ENCODE measurements at regions not wholly inside any gene's neighbourhood (a gene's known extent, or its start where the extent isn't known, plus 50 kb on each side); places are given as distances from the start of the nearest gene placed in this dataset.

DNA sequence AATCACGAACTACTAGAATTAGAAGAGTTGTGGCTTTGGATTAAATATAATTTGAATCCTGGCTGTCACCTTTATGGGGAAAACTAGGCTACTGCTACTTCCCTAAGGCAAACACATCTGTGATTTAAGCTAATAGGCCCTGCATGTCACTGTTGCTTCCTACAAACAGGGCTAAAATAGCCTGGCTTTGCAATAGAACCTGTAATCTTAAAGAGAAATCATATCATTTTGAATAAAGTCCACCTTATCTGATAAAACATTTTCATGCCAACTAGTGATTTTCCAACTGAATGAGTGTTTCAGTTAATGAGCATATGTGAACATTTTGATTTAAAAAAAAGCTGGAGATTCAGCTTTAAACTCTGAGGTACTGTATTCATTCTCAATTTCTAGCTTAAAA lies 208.0 kb downstream of the GPR37 start:
- H3K4me2 ChIP-seq, result no peak overlapping the region
- H2AFZ ChIP-seq, result no peak overlapping the region; the same call in 1 of the 2 replicates
- no peaks in the 10 kb centered on the region for H3K36me3 ChIP-seq (ENCODE audit: insufficient read depth)
- no peaks in the 10 kb centered on the region for H3K27me3 ChIP-seq (ENCODE audit: insufficient read depth)
- ATAC-seq, result no peak
- TF ChIP-seq CREB1 (CRISPR knock-in tag; IDR thresholded peaks at IDR 0.05; ENCODE audit: low read depth) (no peak), ZNF114 (CRISPR knock-in tag; IDR thresholded peaks at IDR 0.05) (no peak), EZH2phosphoT487 (IDR thresholded peaks at IDR 0.05; ENCODE audit: unreplicated experiment) (no peak), EZH2 (IDR thresholded peaks at IDR 0.05; ENCODE audit: low read depth, unreplicated experiment) (no peak), ZNF331 (CRISPR knock-in tag; IDR thresholded peaks at IDR 0.05; ENCODE audit: low read depth) (no peak)
- TF ChIP-seq, protein P1, sequence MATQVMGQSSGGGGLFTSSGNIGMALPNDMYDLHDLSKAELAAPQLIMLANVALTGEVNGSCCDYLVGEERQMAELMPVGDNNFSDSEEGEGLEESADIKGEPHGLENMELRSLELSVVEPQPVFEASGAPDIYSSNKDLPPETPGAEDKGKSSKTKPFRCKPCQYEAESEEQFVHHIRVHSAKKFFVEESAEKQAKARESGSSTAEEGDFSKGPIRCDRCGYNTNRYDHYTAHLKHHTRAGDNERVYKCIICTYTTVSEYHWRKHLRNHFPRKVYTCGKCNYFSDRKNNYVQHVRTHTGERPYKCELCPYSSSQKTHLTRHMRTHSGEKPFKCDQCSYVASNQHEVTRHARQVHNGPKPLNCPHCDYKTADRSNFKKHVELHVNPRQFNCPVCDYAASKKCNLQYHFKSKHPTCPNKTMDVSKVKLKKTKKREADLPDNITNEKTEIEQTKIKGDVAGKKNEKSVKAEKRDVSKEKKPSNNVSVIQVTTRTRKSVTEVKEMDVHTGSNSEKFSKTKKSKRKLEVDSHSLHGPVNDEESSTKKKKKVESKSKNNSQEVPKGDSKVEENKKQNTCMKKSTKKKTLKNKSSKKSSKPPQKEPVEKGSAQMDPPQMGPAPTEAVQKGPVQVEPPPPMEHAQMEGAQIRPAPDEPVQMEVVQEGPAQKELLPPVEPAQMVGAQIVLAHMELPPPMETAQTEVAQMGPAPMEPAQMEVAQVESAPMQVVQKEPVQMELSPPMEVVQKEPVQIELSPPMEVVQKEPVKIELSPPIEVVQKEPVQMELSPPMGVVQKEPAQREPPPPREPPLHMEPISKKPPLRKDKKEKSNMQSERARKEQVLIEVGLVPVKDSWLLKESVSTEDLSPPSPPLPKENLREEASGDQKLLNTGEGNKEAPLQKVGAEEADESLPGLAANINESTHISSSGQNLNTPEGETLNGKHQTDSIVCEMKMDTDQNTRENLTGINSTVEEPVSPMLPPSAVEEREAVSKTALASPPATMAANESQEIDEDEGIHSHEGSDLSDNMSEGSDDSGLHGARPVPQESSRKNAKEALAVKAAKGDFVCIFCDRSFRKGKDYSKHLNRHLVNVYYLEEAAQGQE (IDR thresholded peaks at IDR 0.05; ENCODE audit: unreplicated experiment), result no peak
- TF ChIP-seq, protein P2, sequence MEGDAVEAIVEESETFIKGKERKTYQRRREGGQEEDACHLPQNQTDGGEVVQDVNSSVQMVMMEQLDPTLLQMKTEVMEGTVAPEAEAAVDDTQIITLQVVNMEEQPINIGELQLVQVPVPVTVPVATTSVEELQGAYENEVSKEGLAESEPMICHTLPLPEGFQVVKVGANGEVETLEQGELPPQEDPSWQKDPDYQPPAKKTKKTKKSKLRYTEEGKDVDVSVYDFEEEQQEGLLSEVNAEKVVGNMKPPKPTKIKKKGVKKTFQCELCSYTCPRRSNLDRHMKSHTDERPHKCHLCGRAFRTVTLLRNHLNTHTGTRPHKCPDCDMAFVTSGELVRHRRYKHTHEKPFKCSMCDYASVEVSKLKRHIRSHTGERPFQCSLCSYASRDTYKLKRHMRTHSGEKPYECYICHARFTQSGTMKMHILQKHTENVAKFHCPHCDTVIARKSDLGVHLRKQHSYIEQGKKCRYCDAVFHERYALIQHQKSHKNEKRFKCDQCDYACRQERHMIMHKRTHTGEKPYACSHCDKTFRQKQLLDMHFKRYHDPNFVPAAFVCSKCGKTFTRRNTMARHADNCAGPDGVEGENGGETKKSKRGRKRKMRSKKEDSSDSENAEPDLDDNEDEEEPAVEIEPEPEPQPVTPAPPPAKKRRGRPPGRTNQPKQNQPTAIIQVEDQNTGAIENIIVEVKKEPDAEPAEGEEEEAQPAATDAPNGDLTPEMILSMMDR (conservative IDR thresholded peaks at IDR 0.05; ENCODE audit: low read depth in 2 of 2), result no peak
- no peaks in the 10 kb centered on the region for H3K27me3 Mint-ChIP-seq (ENCODE audit: insufficient read depth, low read depth, poor library complexity)
- H3K36me3 Mint-ChIP-seq (ENCODE audit: low read depth), result no peaks in the 10 kb centered on the region
- H3K27ac Mint-ChIP-seq, result no peak overlapping the region
- no peak for DNase-seq (ENCODE audit: low spot score)
- H3F3A ChIP-seq (replicated peaks; ENCODE audit: low read depth), result no peaks in the 10 kb centered on the region
- H3K79me2 ChIP-seq (replicated peaks; ENCODE audit: insufficient read depth), result no peaks in the 10 kb centered on the region
- no peaks in the 10 kb centered on the region for H3K9me3 Mint-ChIP-seq
- no peak overlapping the region for H3K27ac ChIP-seq (ENCODE audit: low read depth)
- H3K9me2 ChIP-seq (ENCODE audit: insufficient read depth), result no peaks in the 10 kb centered on the region
- H4K20me1 ChIP-seq (replicated peaks; ENCODE audit: insufficient read depth), result no peaks in the 10 kb centered on the region
- no peaks in the 10 kb centered on the region for H3K4me1 Mint-ChIP-seq
- no peak overlapping the region for H3K4me3 ChIP-seq
- H3K4me3 Mint-ChIP-seq, result no peak overlapping the region
- H3K4me1 ChIP-seq (ENCODE audit: insufficient read depth), result no peaks in the 10 kb centered on the region

DNA sequence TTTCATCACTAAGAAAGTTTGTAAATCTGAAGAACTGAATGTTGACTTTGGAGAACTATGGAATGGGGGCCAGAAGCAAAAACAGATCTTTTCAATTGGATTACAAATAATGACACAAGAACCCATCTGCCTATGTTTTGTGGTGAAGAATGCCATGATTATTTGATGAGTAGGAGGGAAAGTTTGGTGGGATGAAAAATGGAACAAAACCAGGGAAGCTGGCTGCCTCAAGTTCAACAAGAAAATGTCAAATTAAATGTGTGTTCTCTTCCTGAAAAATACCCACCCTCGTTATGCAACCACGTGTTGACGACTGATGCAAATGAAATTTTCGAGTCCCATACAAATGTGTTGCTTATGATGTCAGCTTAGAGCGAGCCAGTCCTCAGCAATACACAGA lies 208.5 kb downstream of the GPR37 start:
- Mint-ChIP-seq H3K27ac (no peak overlapping the region), H3K36me3 (ENCODE audit: low read depth) (no peaks in the 10 kb centered on the region), H3K27me3 (ENCODE audit: insufficient read depth, low read depth, poor library complexity) (no peaks in the 10 kb centered on the region), H3K4me1 (no peaks in the 10 kb centered on the region), H3K4me3 (no peak overlapping the region), H3K9me3 (no peaks in the 10 kb centered on the region)
- Histone ChIP-seq H3K4me2 (no peak overlapping the region), H3K79me2 (replicated peaks; ENCODE audit: insufficient read depth) (no peaks in the 10 kb centered on the region), H3K4me3 (no peak overlapping the region), H2AFZ (no peak overlapping the region; the same call in 1 of the 2 replicates), H3K27ac (ENCODE audit: low read depth) (no peak overlapping the region), H3F3A (replicated peaks; ENCODE audit: low read depth) (no peaks in the 10 kb centered on the region), H3K27me3 (ENCODE audit: insufficient read depth) (no peaks in the 10 kb centered on the region), H4K20me1 (replicated peaks; ENCODE audit: insufficient read depth) (no peaks in the 10 kb centered on the region), H3K36me3 (ENCODE audit: insufficient read depth) (no peaks in the 10 kb centered on the region), H3K9me2 (ENCODE audit: insufficient read depth) (no peaks in the 10 kb centered on the region), H3K4me1 (ENCODE audit: insufficient read depth) (no peaks in the 10 kb centered on the region)
- ATAC-seq, result no peak
- no peak for DNase-seq (ENCODE audit: low spot score)
- TF ChIP-seq, protein P1 (IDR thresholded peaks at IDR 0.05; ENCODE audit: unreplicated experiment), result no peak
- no peak for TF ChIP-seq STAT1 (IDR thresholded peaks at IDR 0.05; ENCODE audit: unreplicated experiment)

Data from GM23338 (cell line).